ENCODE measurements at regions not wholly inside any gene's neighbourhood (a gene's known extent, or its start where the extent isn't known, plus 50 kb on each side); places are given as distances from the start of the nearest gene placed in this dataset.
"Not testable (repeated sequence)": the region's sequence is repeated elsewhere in the genome, so short reads cannot be mapped to it uniquely, and the experiment has no call there.

- no peak overlapping the region for H3K4me3 ChIP-seq (ENCODE audit: low read depth, low read length)
- no peak for DNase-seq (ENCODE audit: low read depth)
- no peak for TF ChIP-seq CTCF (IDR thresholded peaks at IDR 0.05; ENCODE audit: insufficient read depth, low read length)
These were observed 2036.1 kb upstream of the LRRTM1 start for GRCh38 chr2:82340578-82341053.

- TF ChIP-seq CTCF (IDR thresholded peaks at IDR 0.05; ENCODE audit: insufficient read depth, low read length) = no peak
- no peak overlapping the region for H3K4me3 ChIP-seq (ENCODE audit: low read depth, low read length)
- no peak for DNase-seq (ENCODE audit: low read depth)
These were observed 2035.3 kb upstream of the LRRTM1 start for GRCh38 chr2:82339805-82340204.

- DNase-seq (ENCODE audit: low read depth) = no peak
- no peak for TF ChIP-seq CTCF (IDR thresholded peaks at IDR 0.05; ENCODE audit: insufficient read depth, low read length)
These were observed 2029.1 kb upstream of the LRRTM1 start for GRCh38 chr2:82333697-82334096.

GRCh38 chr2:82330155-82330554 lies 2025.6 kb upstream of the LRRTM1 start:
- no peak for TF ChIP-seq CTCF (IDR thresholded peaks at IDR 0.05; ENCODE audit: insufficient read depth, low read length)
- DNase-seq (ENCODE audit: low read depth) = no peak
- H3K4me3 ChIP-seq (ENCODE audit: low read depth, low read length) = no peak overlapping the region

More at GRCh38 chr2:82333697-82334096, 2029.1 kb upstream of the LRRTM1 start:
- H3K4me3 ChIP-seq (ENCODE audit: low read depth, low read length) = no peak overlapping the region

GRCh38 chr2:82326180-82326767 lies 2021.7 kb upstream of the LRRTM1 start:
- not testable (repeated sequence) for DNase-seq (ENCODE audit: low read depth); H3K4me3 ChIP-seq (ENCODE audit: low read depth, low read length)

GRCh38 chr2:82320296-82320695 lies 2015.7 kb upstream of the LRRTM1 start:
- TF ChIP-seq CTCF (IDR thresholded peaks at IDR 0.05; ENCODE audit: insufficient read depth, low read length) = no peak
- H3K4me3 ChIP-seq (ENCODE audit: low read depth, low read length) = no peak overlapping the region
- no peak for DNase-seq (ENCODE audit: low read depth)

GRCh38 chr2:82317012-82317411 lies 2012.5 kb upstream of the LRRTM1 start:
- DNase-seq (ENCODE audit: low read depth) = no peak
- no peak overlapping the region for H3K4me3 ChIP-seq (ENCODE audit: low read depth, low read length)
- TF ChIP-seq CTCF (IDR thresholded peaks at IDR 0.05; ENCODE audit: insufficient read depth, low read length) = no peak

Measured in fibroblast of the aortic adventitia (primary cell).